RWPE1 (cell line): ENCODE measurements at regions not wholly inside any gene's neighbourhood (a gene's known extent, or its start where the extent isn't known, plus 50 kb on each side); places are given as distances from the start of the nearest gene placed in this dataset.
A peak's percentile ranks its signal among the peaks of the same experiment; 100 is the strongest.

Source experiments
- CTCF ChIA-PET: fragments of 350-600 bp; sonication (Branson Sonifier 250); formaldehyde crosslinking; extraction: SDS; loops from one replicate; lab custom pipeline; 2021; lab: Yijun Ruan, JAX
- POLR2A ChIA-PET: fragments of 400-600 bp; formaldehyde crosslinking; extraction: SDS; loops from one replicate; lab custom pipeline; 2020; ENCODE audit warnings: antibody characterized with exemption; ENCODE audit not compliant: low non-redundant PET; lab: Yijun Ruan, JAX
- DNase-seq: peaks from one replicate; pipeline ENCODE4 v3.0.0; 2012; ENCODE audit warnings: low spot score
- H3K27ac ChIP-seq: fragments of 450-650 bp; 2 replicates; pipeline ENCODE4 v1.5.1; 2017
- TF ChIP-seq, protein P1 (sequence below): fragments of 450-650 bp; conservative IDR thresholded peaks from 2 replicates; pipeline ENCODE4 v1.5.1; 2017; ENCODE audit warnings: low read depth, mild to moderate bottlenecking

DNA sequence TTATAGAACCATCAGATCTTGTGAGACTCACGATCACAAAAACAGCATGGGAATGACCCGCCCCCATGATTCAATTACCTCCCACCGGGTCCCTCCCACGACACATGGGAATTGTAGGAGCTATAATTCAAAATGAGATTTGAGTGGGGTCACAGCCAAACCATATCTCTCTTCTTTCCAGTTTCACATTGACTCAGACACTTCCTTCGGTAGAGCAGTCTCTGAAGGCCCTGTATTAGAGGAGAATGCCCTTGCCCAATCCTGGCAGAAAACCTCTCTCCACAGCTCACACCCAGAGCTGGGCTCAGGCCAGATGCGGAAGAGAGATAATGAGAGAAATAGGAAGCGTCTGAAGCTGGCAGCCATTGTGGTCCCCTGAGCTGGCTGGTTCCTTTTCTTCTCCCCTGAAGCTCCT lies 72.4 kb upstream of the CLDN10 start:
- ChIA-PET POLR2A (no interaction called here), CTCF (interaction anchor here (1.2 kb wide), 2 partner anchors 181 to 291 kb away, joined by 4 to 5 read pairs; no protein-coding TSS in a partner anchor)
- TF ChIP-seq, protein P1, sequence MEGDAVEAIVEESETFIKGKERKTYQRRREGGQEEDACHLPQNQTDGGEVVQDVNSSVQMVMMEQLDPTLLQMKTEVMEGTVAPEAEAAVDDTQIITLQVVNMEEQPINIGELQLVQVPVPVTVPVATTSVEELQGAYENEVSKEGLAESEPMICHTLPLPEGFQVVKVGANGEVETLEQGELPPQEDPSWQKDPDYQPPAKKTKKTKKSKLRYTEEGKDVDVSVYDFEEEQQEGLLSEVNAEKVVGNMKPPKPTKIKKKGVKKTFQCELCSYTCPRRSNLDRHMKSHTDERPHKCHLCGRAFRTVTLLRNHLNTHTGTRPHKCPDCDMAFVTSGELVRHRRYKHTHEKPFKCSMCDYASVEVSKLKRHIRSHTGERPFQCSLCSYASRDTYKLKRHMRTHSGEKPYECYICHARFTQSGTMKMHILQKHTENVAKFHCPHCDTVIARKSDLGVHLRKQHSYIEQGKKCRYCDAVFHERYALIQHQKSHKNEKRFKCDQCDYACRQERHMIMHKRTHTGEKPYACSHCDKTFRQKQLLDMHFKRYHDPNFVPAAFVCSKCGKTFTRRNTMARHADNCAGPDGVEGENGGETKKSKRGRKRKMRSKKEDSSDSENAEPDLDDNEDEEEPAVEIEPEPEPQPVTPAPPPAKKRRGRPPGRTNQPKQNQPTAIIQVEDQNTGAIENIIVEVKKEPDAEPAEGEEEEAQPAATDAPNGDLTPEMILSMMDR: no peak
- DNase-seq: no peak
- no peak overlapping the region for H3K27ac ChIP-seq

DNA sequence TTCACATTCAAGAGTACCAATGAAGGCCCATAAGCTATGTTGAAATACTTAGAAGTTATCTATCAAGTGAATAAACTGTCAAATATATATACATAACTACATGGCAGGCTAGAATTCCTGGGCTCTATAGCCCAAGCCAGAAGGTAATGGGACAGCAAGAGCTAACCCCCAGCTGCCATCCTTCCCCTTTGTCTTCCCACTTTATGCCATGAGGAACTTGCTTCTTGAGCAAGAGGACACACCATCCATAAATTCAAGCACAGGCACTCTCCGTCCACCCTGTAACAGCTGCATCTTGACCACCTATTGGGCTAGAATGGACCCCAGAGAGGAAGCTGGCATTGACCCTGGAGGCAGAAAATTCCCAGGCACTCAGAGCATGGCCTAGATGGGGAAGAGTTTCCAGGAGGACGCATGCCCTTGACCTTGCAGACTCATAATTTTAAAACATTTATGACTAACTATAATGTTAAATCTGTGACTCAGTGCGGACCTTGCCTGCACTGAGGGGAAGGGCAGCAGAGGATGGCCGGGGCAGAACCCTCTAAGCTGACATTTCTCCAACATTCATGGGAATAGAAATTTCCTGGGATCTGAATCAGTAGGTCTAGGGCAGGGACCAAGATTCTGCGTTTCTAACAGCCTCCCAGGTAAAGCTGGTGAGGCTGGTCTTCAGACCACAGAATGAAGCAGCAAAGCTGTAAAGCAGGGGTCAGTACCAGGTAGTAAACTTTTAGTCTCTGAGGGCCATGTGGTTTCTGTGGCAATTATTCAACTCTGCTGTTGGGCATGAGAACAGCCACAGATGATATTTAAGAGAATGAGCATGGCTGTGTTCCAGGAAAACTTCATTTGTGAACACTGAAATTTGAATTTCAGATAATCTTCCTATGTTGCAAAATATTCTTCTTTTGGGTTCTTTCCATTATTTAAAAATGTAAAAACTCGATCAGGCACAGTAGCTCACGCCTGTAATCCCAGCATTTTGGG lies 71.4 kb upstream of the CLDN10 start:
- TF ChIP-seq, protein P1: no peak
- no peak overlapping the region for H3K27ac ChIP-seq
- ChIA-PET CTCF (interaction anchor here (0.6 to 1.2 kb wide), 3 partner anchors 180 to 334 kb away, joined by 4 to 5 read pairs (median 4); no protein-coding TSS in a partner anchor), POLR2A (no interaction called here)
- no peak for DNase-seq

DNA sequence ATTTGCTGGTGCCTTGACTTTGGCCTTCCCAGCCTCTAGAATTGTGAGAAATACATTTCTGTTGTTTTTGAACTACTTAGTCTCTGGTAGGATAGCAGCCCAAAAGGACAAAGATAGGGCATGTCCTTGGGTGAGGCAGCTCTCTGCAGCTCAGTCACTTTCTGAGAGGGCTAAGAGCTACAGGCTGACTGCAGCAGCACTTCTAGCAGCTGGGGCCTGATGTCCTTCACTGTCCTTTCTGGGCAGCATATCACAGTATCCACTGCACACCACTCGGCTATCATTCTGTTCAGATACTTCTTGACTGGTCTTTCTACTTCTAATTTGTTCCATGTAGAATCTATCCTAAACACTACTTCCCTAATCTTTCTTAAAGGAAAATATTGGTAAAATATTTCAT lies 68.5 kb upstream of the CLDN10 start:
- ChIA-PET CTCF (interaction anchor here (0.7 kb wide), 1 partner anchor 9 kb away, joined by 4 read pairs; no protein-coding TSS in a partner anchor), POLR2A (no interaction called here)
- TF ChIP-seq, protein P1: no peak
- DNase-seq: no peak
- H3K27ac ChIP-seq: no peak overlapping the region

DNA sequence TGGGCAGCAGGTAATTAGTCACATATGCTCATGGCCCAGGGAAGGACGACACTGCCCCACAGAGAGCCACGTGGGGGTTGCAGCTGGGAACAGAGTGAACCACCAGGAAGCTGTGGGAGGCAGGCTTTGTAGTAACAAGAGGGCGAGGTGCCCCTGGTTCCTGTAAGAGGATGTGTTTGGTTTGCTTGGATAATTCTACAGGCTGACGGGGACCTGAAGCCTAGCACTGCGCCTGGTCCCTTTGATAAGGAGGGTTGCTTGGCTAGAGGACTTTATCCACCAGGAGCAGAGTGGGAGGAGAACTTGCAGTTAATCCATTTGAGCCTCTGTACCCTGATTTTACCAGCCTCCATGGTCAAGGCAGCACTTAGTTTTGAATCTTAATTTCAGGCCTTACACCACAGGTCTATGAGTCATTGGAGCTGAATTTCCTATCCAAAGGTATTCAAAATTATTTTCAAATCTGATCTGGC lies 67.4 kb upstream of the CLDN10 start:
- peak overlapping the region; percentile 56 for H3K27ac ChIP-seq
- TF ChIP-seq, protein P1: no peak
- DNase-seq: peak; percentile 38
- ChIA-PET CTCF (interaction anchor here (0.6 kb wide), 2 partner anchors 11 to 218 kb away, joined by 4 to 5 read pairs; no protein-coding TSS in a partner anchor), POLR2A (no interaction called here)

DNA sequence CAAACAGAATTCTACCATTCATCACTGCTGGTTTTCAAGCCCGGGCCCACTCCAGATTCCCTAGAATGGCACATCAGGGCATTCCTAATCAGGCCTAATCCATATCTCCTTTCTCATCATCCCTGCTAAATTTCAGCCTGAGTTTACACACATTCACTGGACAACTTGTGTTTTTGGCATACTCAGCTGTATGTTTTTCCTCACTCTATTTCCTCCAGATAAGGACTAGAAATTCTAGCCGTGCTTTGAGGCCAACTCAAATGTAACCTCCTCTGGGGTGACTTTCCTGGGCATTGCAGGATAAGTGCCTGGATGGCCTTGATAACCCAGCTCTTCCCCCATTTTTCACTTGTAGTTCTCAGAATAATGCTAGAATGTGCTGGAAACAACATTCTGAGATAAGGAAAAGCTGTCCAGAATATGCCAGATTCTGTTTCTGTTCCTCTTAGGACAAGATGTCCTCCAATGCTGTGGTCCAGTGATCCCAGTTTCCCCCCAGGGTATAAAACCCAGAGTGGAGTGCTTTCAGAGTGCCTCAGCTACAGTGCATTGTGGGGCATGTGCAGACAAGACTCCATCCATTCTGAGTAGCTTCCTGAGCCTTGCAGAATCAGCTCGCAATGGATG lies 66.9 kb upstream of the CLDN10 start:
- TF ChIP-seq, protein P1: no peak
- ChIA-PET CTCF (interaction anchor here (0.6 kb wide), 2 partner anchors 12 to 218 kb away, joined by 4 to 5 read pairs; no protein-coding TSS in a partner anchor), POLR2A (no interaction called here)
- H3K27ac ChIP-seq: peak overlapping the region; percentile 63
- DNase-seq: no peak
